Gastrocnemius medialis (tissue), 4 donors: ENCODE measurements at regions not wholly inside any gene's neighbourhood (a gene's known extent, or its start where the extent isn't known, plus 50 kb on each side); places are given as distances from the start of the nearest gene placed in this dataset.

ENCODE experiments used
- ATAC-seq, 2 donors: fragments of 150-250 bp; one replicate each; pipeline ENCODE4 v1.9.1; 2016
- DNase-seq, 2 donors: peaks; one replicate each; pipeline ENCODE4 v3.0.0-alpha.2; 2019
- H3K27ac ChIP-seq, 4 donors: fragments of 200-600 bp; sonication (generic); 1 replicate in 1 of 4; 2 replicates in 3 of 4; pipeline ENCODE4 v1.5.1; 2016 to 2018; ENCODE audit warnings: mild to moderate bottlenecking in 2 of 4, moderate library complexity in 1 of 4
- H3K27me3 ChIP-seq, 3 donors: fragments of 200-600 bp; sonication (generic) in 2 of 3; 1 replicate in 1 of 3; 2 replicates in 2 of 3; pipeline versions ENCODE4 v1.5.1 to v1.6.0; 2016 to 2019; ENCODE audit warnings: mild to moderate bottlenecking in 1 of 3, moderate library complexity in 1 of 3
- H3K36me3 ChIP-seq, 2 donors: fragments of 200-600 bp; sonication (generic) in 1 of 2; one replicate each; pipeline ENCODE4 v1.5.1; 2017 to 2018
- H3K4me1 ChIP-seq, 2 donors: fragments of 200-600 bp; sonication (generic) in 1 of 2; one replicate each; pipeline ENCODE4 v1.5.1; 2016 to 2017; ENCODE audit warnings: mild to moderate bottlenecking in 2 of 2
- H3K4me3 ChIP-seq, 4 donors: fragments of 200-600 bp; sonication (generic) in 3 of 4; 1 replicate in 1 of 4; 2 replicates in 3 of 4; pipeline ENCODE4 v1.5.1; 2016 to 2019; ENCODE audit warnings: mild to moderate bottlenecking in 2 of 4
- H3K9me3 ChIP-seq, 3 donors: fragments of 200-600 bp; sonication (generic) in 2 of 3; 1 replicate in 1 of 3; 2 replicates in 2 of 3; pipeline ENCODE4 v1.5.1; 2016 to 2019
- POLR2A ChIP-seq, 2 donors: fragments of 450-650 bp; IDR thresholded peaks; one replicate each; pipeline ENCODE4 v1.6.1; 2017; ENCODE audit warnings: antibody characterized with exemption in 2 of 2, mild to moderate bottlenecking in 2 of 2, moderate library complexity in 2 of 2
- in situ Hi-C, 4 donors: fragments of 200-750 bp; cut with MboI; loops; one replicate each; pipeline versions ENCODE4 v1.15.0 to v1.8.0; 2017; ENCODE audit warnings: low sequenced_read_pairs in 4 of 4
- intact Hi-C: fragments of 100-400 bp; cut with DNase I; formaldehyde crosslinking; loops from one replicate; pipeline ENCODE4 v1.15.1; 2023; ENCODE audit warnings: low total_unique reads
- TF ChIP-seq, protein P1 (sequence below), 5 experiments: fragments of 450-650 bp in 3 of 5; fragments of 200-600 bp in 2 of 5; sonication (generic) in 2 of 5; IDR thresholded peaks in 4 of 5; conservative IDR thresholded peaks in 1 of 5; 1 replicate in 4 of 5; 2 replicates in 1 of 5; pipeline ENCODE4 v1.5.1; 2016 to 2019; ENCODE audit warnings: antibody characterized with exemption in 5 of 5, mild to moderate bottlenecking in 3 of 5, moderate library complexity in 3 of 5

GRCh38 chr21:21816778-21817177, 818.6 kb downstream of the NCAM2 start:
- H3K4me3 ChIP-seq = no peak overlapping the region
- H3K27ac ChIP-seq = no peak overlapping the region
- in situ Hi-C loops (no loop called here), intact Hi-C loops (no loop called here)
- H3K27me3 ChIP-seq = no peaks in the 10 kb centered on the region
- ATAC-seq = no peak
- H3K36me3 ChIP-seq = no peaks in the 10 kb centered on the region
- DNase-seq = no peak
- no peaks in the 10 kb centered on the region for H3K4me1 ChIP-seq
- H3K9me3 ChIP-seq = no peaks in the 10 kb centered on the region
- TF ChIP-seq, protein P1, sequence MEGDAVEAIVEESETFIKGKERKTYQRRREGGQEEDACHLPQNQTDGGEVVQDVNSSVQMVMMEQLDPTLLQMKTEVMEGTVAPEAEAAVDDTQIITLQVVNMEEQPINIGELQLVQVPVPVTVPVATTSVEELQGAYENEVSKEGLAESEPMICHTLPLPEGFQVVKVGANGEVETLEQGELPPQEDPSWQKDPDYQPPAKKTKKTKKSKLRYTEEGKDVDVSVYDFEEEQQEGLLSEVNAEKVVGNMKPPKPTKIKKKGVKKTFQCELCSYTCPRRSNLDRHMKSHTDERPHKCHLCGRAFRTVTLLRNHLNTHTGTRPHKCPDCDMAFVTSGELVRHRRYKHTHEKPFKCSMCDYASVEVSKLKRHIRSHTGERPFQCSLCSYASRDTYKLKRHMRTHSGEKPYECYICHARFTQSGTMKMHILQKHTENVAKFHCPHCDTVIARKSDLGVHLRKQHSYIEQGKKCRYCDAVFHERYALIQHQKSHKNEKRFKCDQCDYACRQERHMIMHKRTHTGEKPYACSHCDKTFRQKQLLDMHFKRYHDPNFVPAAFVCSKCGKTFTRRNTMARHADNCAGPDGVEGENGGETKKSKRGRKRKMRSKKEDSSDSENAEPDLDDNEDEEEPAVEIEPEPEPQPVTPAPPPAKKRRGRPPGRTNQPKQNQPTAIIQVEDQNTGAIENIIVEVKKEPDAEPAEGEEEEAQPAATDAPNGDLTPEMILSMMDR (IDR thresholded peaks at IDR 0.05 in 4 of 5, conservative IDR thresholded peaks at IDR 0.05 in 1 of 5) = no peak
- TF ChIP-seq POLR2A (IDR thresholded peaks at IDR 0.05) = no peak

DNA sequence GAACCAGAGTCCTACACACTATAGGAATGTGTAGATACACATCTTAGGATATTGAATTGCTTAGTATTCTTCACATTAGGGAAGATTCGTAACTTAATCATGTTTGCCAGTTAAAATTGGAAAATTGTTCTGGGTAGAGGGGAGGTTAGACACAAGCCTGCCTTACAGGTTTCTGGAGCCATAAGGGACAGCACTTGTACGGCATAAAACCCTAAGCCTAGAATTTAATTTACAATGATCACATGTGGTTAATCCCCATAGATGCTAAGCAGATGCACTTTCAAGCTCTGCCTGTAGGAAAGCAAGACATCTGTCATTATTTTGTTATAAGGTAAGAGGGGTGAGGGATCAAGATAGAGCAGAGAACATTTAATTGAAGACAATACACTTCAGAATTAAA, 820.7 kb downstream of the NCAM2 start:
- ATAC-seq (no peak), DNase-seq (no peak)
- Histone ChIP-seq H3K27ac (no peak overlapping the region), H3K9me3 (no peaks in the 10 kb centered on the region), H3K36me3 (no peaks in the 10 kb centered on the region), H3K27me3 (no peaks in the 10 kb centered on the region), H3K4me1 (no peaks in the 10 kb centered on the region), H3K4me3 (no peak overlapping the region)
- in situ Hi-C loops (no loop called here), intact Hi-C loops (no loop called here)
- TF ChIP-seq POLR2A (IDR thresholded peaks at IDR 0.05) = no peak
- TF ChIP-seq, protein P1 (IDR thresholded peaks at IDR 0.05 in 4 of 5, conservative IDR thresholded peaks at IDR 0.05 in 1 of 5) = no peak

DNA sequence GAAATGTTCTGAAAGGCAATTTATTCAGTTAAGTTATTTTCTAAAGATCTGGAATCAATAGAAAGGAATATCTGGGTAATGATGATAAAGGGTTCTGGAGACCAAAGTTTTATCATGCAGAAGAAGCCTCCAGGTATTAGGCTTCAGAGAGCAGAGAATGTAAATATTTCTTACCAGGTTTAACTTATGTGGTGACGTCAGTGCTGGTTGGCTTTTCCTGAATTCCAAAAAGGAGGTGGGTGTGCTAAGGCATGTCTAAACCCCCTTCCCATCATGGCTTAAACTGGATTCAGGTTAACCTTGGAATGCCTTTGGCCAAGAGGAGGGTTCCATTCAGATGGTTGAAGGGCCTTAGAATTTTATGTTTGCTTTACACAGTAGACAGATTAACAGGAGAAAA, 829.9 kb downstream of the NCAM2 start:
- no peaks in the 10 kb centered on the region for H3K4me1 ChIP-seq
- TF ChIP-seq POLR2A (IDR thresholded peaks at IDR 0.05) = no peak
- TF ChIP-seq, protein P1 (IDR thresholded peaks at IDR 0.05 in 4 of 5, conservative IDR thresholded peaks at IDR 0.05 in 1 of 5) = no peak
- intact Hi-C loops (no loop called here), in situ Hi-C loops (no loop called here)
- no peak overlapping the region for H3K4me3 ChIP-seq
- no peaks in the 10 kb centered on the region for H3K9me3 ChIP-seq
- ATAC-seq = no peak
- no peak for DNase-seq
- H3K27me3 ChIP-seq = no peaks in the 10 kb centered on the region
- no peaks in the 10 kb centered on the region for H3K36me3 ChIP-seq
- H3K27ac ChIP-seq = no peak overlapping the region

DNA sequence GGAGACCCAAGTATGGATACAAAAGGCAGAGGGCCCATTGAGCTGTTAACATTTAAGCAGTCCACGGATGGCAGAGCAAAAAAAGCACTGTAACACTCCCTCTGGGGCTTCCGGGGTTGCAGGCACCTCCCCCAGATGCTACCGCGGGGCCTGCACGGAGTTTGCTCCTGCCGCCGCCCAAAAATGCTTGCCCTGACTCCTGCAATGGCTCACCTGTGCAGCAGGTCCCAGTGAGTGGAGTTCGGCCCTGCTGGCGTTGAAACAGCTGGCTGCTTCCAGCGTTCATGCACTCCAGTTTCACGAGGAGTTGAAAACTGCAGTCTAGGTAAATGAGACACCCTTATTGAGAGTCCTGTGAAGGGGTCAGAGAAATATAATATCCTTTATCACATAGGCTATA, 832.8 kb downstream of the NCAM2 start:
- Histone ChIP-seq H3K9me3 (no peaks in the 10 kb centered on the region), H3K36me3 (no peaks in the 10 kb centered on the region), H3K4me3 (no peak overlapping the region), H3K27ac (no peak overlapping the region), H3K4me1 (no peaks in the 10 kb centered on the region), H3K27me3 (no peaks in the 10 kb centered on the region)
- no peak for TF ChIP-seq POLR2A (IDR thresholded peaks at IDR 0.05)
- TF ChIP-seq, protein P1 (IDR thresholded peaks at IDR 0.05 in 4 of 5, conservative IDR thresholded peaks at IDR 0.05 in 1 of 5) = no peak
- intact Hi-C loops (no loop called here), in situ Hi-C loops (no loop called here)
- ATAC-seq (no peak), DNase-seq (no peak)

DNA sequence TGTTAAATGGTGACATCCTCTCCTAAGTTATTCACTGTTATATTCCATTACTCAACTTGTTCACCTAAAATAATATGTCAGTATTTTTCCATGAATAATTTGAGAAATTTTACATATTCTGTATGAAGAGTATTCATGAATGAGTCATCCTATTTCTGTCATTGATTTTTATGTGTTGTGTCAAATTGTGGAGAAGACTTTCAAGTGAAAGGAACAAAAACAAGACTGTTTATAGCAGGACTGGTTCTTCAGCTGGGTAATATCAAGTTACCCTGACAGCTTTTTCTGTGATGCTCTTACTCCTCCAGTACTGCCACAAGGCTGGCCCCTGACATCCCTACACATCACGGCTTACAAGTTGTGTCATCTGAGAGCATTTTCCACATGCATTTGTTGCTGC, 847.7 kb downstream of the NCAM2 start:
- Histone ChIP-seq H3K4me1 (no peaks in the 10 kb centered on the region), H3K9me3 (no peaks in the 10 kb centered on the region), H3K36me3 (no peaks in the 10 kb centered on the region), H3K27ac (no peak overlapping the region), H3K27me3 (no peaks in the 10 kb centered on the region), H3K4me3 (no peak overlapping the region)
- TF ChIP-seq, protein P1 (IDR thresholded peaks at IDR 0.05 in 4 of 5, conservative IDR thresholded peaks at IDR 0.05 in 1 of 5) = no peak
- TF ChIP-seq POLR2A (IDR thresholded peaks at IDR 0.05) = no peak
- in situ Hi-C loops (no loop called here), intact Hi-C loops (no loop called here)
- ATAC-seq = no peak
- DNase-seq = no peak
